GM19035 (cell line): ENCODE measurements at regions not wholly inside any gene's neighbourhood (a gene's known extent, or its start where the extent isn't known, plus 50 kb on each side); places are given as distances from the start of the nearest gene placed in this dataset.

Experiments
- ATAC-seq: cut with Tn5 transposase; IDR thresholded peaks from one replicate; pipeline ENCODE4 v1.9.1; 2021; ENCODE audit not compliant: unreplicated experiment

GRCh38 chrX:45758738-45759397 is 558.2 kb upstream of the DIPK2B start:
- ATAC-seq, result peak; percentile 65

- peak; percentile 42 for ATAC-seq
Measured at GRCh38 chrX:45758319-45758718, 557.6 kb upstream of the DIPK2B start.

- ATAC-seq, result no peak
Measured at GRCh38 chrX:45757272-45757671, 556.6 kb upstream of the DIPK2B start.

GRCh38 chrX:45756557-45756956 is 555.9 kb upstream of the DIPK2B start:
- no peak for ATAC-seq

- no peak for ATAC-seq
Measured at GRCh38 chrX:45755703-45756102, 555.0 kb upstream of the DIPK2B start.

- no peak for ATAC-seq
Measured at GRCh38 chrX:45751156-45751555, 550.5 kb upstream of the DIPK2B start.

- no peak for ATAC-seq
Measured at GRCh38 chrX:45750639-45751038, 550.0 kb upstream of the DIPK2B start.

- no peak for ATAC-seq
Measured at GRCh38 chrX:45749375-45749774, 548.7 kb upstream of the DIPK2B start.

- no peak for ATAC-seq
Measured at GRCh38 chrX:45748369-45748774, 547.7 kb upstream of the DIPK2B start.

GRCh38 chrX:45747905-45748304 is 547.2 kb upstream of the DIPK2B start:
- ATAC-seq, result no peak

GRCh38 chrX:45745479-45745878 is 544.8 kb upstream of the DIPK2B start:
- ATAC-seq, result no peak

GRCh38 chrX:45743906-45744625 is 543.4 kb upstream of the DIPK2B start:
- ATAC-seq, result no peak

GRCh38 chrX:45743081-45743533 is 542.4 kb upstream of the DIPK2B start:
- ATAC-seq, result no peak

- ATAC-seq, result no peak
Measured at GRCh38 chrX:45740291-45740690, 539.6 kb upstream of the DIPK2B start.

- no peak for ATAC-seq
Measured at GRCh38 chrX:45735571-45735970, 534.9 kb upstream of the DIPK2B start.

- ATAC-seq, result no peak
Measured at GRCh38 chrX:45731448-45731847, 530.8 kb upstream of the DIPK2B start.

- ATAC-seq, result no peak
Measured at GRCh38 chrX:45727761-45728160, 527.1 kb upstream of the DIPK2B start.

GRCh38 chrX:45722471-45722870 is 521.8 kb upstream of the DIPK2B start:
- ATAC-seq, result no peak

GRCh38 chrX:45719751-45720501 is 519.2 kb upstream of the DIPK2B start:
- ATAC-seq, result no peak

- ATAC-seq, result no peak
Measured at GRCh38 chrX:45718676-45719075, 518.0 kb upstream of the DIPK2B start.

GRCh38 chrX:45716750-45717149 is 516.1 kb upstream of the DIPK2B start:
- no peak for ATAC-seq

GRCh38 chrX:45715748-45716147 is 515.1 kb upstream of the DIPK2B start:
- no peak for ATAC-seq
